ENCODE measurements at regions not wholly inside any gene's neighbourhood (a gene's known extent, or its start where the extent isn't known, plus 50 kb on each side); places are given as distances from the start of the nearest gene placed in this dataset.

- H3K9me3 ChIP-seq (ENCODE audit: control insufficient read depth, insufficient read depth, low read length) = no peaks in the 10 kb centered on the region
- no peak for ATAC-seq
- WGBS (ENCODE audit: insufficient coverage) = 84% methylated on average over 10 of the region's 10 CpGs
- no peaks in the 10 kb centered on the region for H3K4me1 ChIP-seq (ENCODE audit: control insufficient read depth, insufficient read depth, low read length)
- no peak for TF ChIP-seq CTCF (IDR thresholded peaks at IDR 0.05)
- no peak overlapping the region for H3K27ac ChIP-seq (ENCODE audit: low read length)
- no peaks in the 10 kb centered on the region for H3K36me3 ChIP-seq (ENCODE audit: control insufficient read depth, insufficient read depth, low read length)
- Mint-ChIP-seq H3K4me3 (no peak overlapping the region), H3K4me1 (no peaks in the 10 kb centered on the region), H3K9me3 (no peaks in the 10 kb centered on the region), H3K27ac (no peak overlapping the region), H3K27me3 (ENCODE audit: low read depth in 2 of 2) (peaks cover 2 to 13% of the 10 kb centered on the region in 2 donors), H3K36me3 (no peaks in the 10 kb centered on the region)
- no peaks in the 10 kb centered on the region for H3K27me3 ChIP-seq (ENCODE audit: control insufficient read depth, insufficient read depth, low read length)
- no peak for DNase-seq
- H3K4me3 ChIP-seq (ENCODE audit: low read length) = no peak overlapping the region
- intact Hi-C loops (cut with micrococcal nuclease) = no loop called here
Measured at GRCh38 chr21:32070676-32071330, 198.0 kb downstream of the HUNK start.

- no peaks in the 10 kb centered on the region for H3K4me1 Mint-ChIP-seq
Measured at GRCh38 chr21:32070126-32070525, 197.3 kb downstream of the HUNK start.

GRCh38 chr21:32065654-32066053 lies 192.8 kb downstream of the HUNK start:
- Histone ChIP-seq H3K4me3 (ENCODE audit: low read length) (no peak overlapping the region), H3K27ac (ENCODE audit: low read length) (no peak overlapping the region), H3K36me3 (ENCODE audit: control insufficient read depth, insufficient read depth, low read length) (no peaks in the 10 kb centered on the region), H3K9me3 (ENCODE audit: control insufficient read depth, insufficient read depth, low read length) (no peaks in the 10 kb centered on the region), H3K4me1 (ENCODE audit: control insufficient read depth, insufficient read depth, low read length) (no peaks in the 10 kb centered on the region), H3K27me3 (ENCODE audit: control insufficient read depth, insufficient read depth, low read length) (no peaks in the 10 kb centered on the region)
- no peaks in the 10 kb centered on the region for H3K9me3 Mint-ChIP-seq
- intact Hi-C loops (cut with micrococcal nuclease) = no loop called here
- ATAC-seq (no peak), DNase-seq (no peak)
- H3K27ac Mint-ChIP-seq = no peak overlapping the region
- no peak overlapping the region for H3K4me3 Mint-ChIP-seq
- no peaks in the 10 kb centered on the region for H3K4me1 Mint-ChIP-seq
- H3K36me3 Mint-ChIP-seq = no peaks in the 10 kb centered on the region
- 96% methylated on average over 8 of the region's 10 CpGs for WGBS (ENCODE audit: insufficient coverage)
- TF ChIP-seq CTCF (IDR thresholded peaks at IDR 0.05) = no peak
- H3K27me3 Mint-ChIP-seq (ENCODE audit: low read depth in 2 of 2) = peaks cover 8 to 23% of the 10 kb centered on the region in 2 donors

More at GRCh38 chr21:32070126-32070525, 197.3 kb downstream of the HUNK start:
- H3K36me3 ChIP-seq (ENCODE audit: control insufficient read depth, insufficient read depth, low read length) = no peaks in the 10 kb centered on the region
- no peaks in the 10 kb centered on the region for H3K27me3 ChIP-seq (ENCODE audit: control insufficient read depth, insufficient read depth, low read length)
- H3K4me3 ChIP-seq (ENCODE audit: low read length) = no peak overlapping the region
- 71% methylated on average over 5 of the region's 5 CpGs for WGBS (ENCODE audit: insufficient coverage)
- DNase-seq (no peak), ATAC-seq (no peak)
- H3K9me3 ChIP-seq (ENCODE audit: control insufficient read depth, insufficient read depth, low read length) = no peaks in the 10 kb centered on the region
- Mint-ChIP-seq H3K27ac (no peak overlapping the region), H3K36me3 (no peaks in the 10 kb centered on the region), H3K9me3 (no peaks in the 10 kb centered on the region), H3K4me3 (no peak overlapping the region), H3K27me3 (ENCODE audit: low read depth in 2 of 2) (peaks cover 5 to 17% of the 10 kb centered on the region in 2 donors)
- H3K4me1 ChIP-seq (ENCODE audit: control insufficient read depth, insufficient read depth, low read length) = no peaks in the 10 kb centered on the region
- intact Hi-C loops (cut with micrococcal nuclease) = no loop called here
- no peak overlapping the region for H3K27ac ChIP-seq (ENCODE audit: low read length)
- TF ChIP-seq CTCF (IDR thresholded peaks at IDR 0.05) = no peak

Data from natural killer cell (primary cell).